ENCODE measurements at regions not wholly inside any gene's neighbourhood (a gene's known extent, or its start where the extent isn't known, plus 50 kb on each side); places are given as distances from the start of the nearest gene placed in this dataset.

- TF ChIP-seq EZH2 (IDR thresholded peaks at IDR 0.05) (no peak), CBX3 (IDR thresholded peaks at IDR 0.05; ENCODE audit: low read depth) (no peak), SRF (IDR thresholded peaks at IDR 0.05; ENCODE audit: low read depth) (no peak), YY1 (IDR thresholded peaks at IDR 0.05; ENCODE audit: extremely low read depth, insufficient replicate concordance, low read depth, low read length) (no peak), ZFX (IDR thresholded peaks at IDR 0.05) (no peak), POLR2AphosphoS5 (IDR thresholded peaks at IDR 0.05; ENCODE audit: low read depth, low read length) (no peak), EGR1 (IDR thresholded peaks at IDR 0.05; ENCODE audit: low read depth) (no peak), REST (IDR thresholded peaks at IDR 0.05; ENCODE audit: low read depth) (no peak), EZH2phosphoT487 (IDR thresholded peaks at IDR 0.05; ENCODE audit: borderline replicate concordance) (no peak)
These were observed 126.3 kb upstream of the ID2 start (continued) for GRCh38 chr2:8555543-8555942.

- no peaks in the 10 kb centered on the region for H3K4me1 ChIP-seq (ENCODE audit: control insufficient read depth in 1 of 2, insufficient read depth in 2 of 2, low read length in 2 of 2)
- no peak for ATAC-seq
- no peak overlapping the region for H3K4me3 ChIP-seq (replicated peaks in 1 of 2; ENCODE audit: low read depth in 1 of 2, low read length in 2 of 2)
- no peak overlapping the region for H3K27ac ChIP-seq (ENCODE audit: low read depth, low read length)
- H4K20me1 ChIP-seq (ENCODE audit: insufficient read depth) = no peaks in the 10 kb centered on the region
- no peak overlapping the region for H3K4me2 ChIP-seq (ENCODE audit: low read length)
- ChIA-PET POLR2A (no interaction called here), CTCF (no interaction called here), RAD21 (ENCODE audit: low non-redundant PET in 1 of 2, low total read pairs in 2 of 2, uncharacterized antibody in 2 of 2, unreplicated experiment in 2 of 2) (no interaction called here)
- no peak overlapping the region for H3K9ac ChIP-seq (ENCODE audit: low read length)
- no peak for DNase-seq (ENCODE audit: low read depth, low spot score)
- H3K79me2 ChIP-seq (ENCODE audit: insufficient read depth, low read length) = no peaks in the 10 kb centered on the region
- intact Hi-C loops (cut with micrococcal nuclease) = no loop called here
- H3K27me3 ChIP-seq (ENCODE audit: insufficient read depth, low read length) = no peaks in the 10 kb centered on the region
- H3K9me2 ChIP-seq (ENCODE audit: insufficient read depth) = no peaks in the 10 kb centered on the region
- no peak overlapping the region for H2AFZ ChIP-seq (ENCODE audit: low read depth, low read length, poor library complexity, severe bottlenecking)
- no peaks in the 10 kb centered on the region for H3K36me3 ChIP-seq (ENCODE audit: control insufficient read depth in 1 of 2, insufficient read depth in 2 of 2, low read length in 2 of 2)
- peaks cover 0 to 8% of the 10 kb centered on the region in 2 experiments; a peak in 1 of 4 replicates for H3K9me3 ChIP-seq (ENCODE audit: control insufficient read depth in 1 of 2, insufficient read depth in 1 of 2, low read depth in 1 of 2, low read length in 2 of 2)
- BruUV-seq (replicated peaks) = no TSS peak
- TF ChIP-seq ZNF274 (IDR thresholded peaks at IDR 0.05; ENCODE audit: low read depth, low read length) (no peak), EGR1 (IDR thresholded peaks at IDR 0.05; ENCODE audit: low read depth) (no peak), SIN3A (IDR thresholded peaks at IDR 0.05; ENCODE audit: low read depth) (no peak), FOSL1 (IDR thresholded peaks at IDR 0.05; ENCODE audit: low read depth) (no peak), JUND (IDR thresholded peaks at IDR 0.05) (no peak), TCF7L2 (IDR thresholded peaks at IDR 0.05; ENCODE audit: borderline replicate concordance, extremely low read depth, insufficient read depth, insufficient read length) (no peak), CEBPB (IDR thresholded peaks at IDR 0.05; ENCODE audit: low read depth) (no peak), CBX3 (IDR thresholded peaks at IDR 0.05; ENCODE audit: low read depth) (no peak), SP1 (IDR thresholded peaks at IDR 0.05; ENCODE audit: low read depth) (no peak), ZBTB33 (IDR thresholded peaks at IDR 0.05; ENCODE audit: extremely low read depth, insufficient replicate concordance, low read length) (no peak), MAX (IDR thresholded peaks at IDR 0.05) (no peak), YY1 (IDR thresholded peaks at IDR 0.05; ENCODE audit: extremely low read depth, insufficient replicate concordance, low read depth, low read length) (no peak), SRF (IDR thresholded peaks at IDR 0.05; ENCODE audit: low read depth) (no peak)
- TF ChIP-seq, protein P1, sequence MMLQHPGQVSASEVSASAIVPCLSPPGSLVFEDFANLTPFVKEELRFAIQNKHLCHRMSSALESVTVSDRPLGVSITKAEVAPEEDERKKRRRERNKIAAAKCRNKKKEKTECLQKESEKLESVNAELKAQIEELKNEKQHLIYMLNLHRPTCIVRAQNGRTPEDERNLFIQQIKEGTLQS (IDR thresholded peaks at IDR 0.05) = no peak
These were observed 123.8 kb upstream of the ID2 start for GRCh38 chr2:8558096-8558495.
